Kidney epithelial cell (primary cell): ENCODE measurements at regions not wholly inside any gene's neighbourhood (a gene's known extent, or its start where the extent isn't known, plus 50 kb on each side); places are given as distances from the start of the nearest gene placed in this dataset.

Experiments used
- DNase-seq: peaks from one replicate; pipeline ENCODE4 v3.0.0-alpha.2; 2010; ENCODE audit warnings: low read depth
- H3K27me3 ChIP-seq: 2 replicates; pipeline ENCODE4 v1.6.0; 2011; ENCODE audit warnings: low read length; ENCODE audit not compliant: control insufficient read depth, insufficient read depth
- H3K36me3 ChIP-seq: 2 replicates; pipeline ENCODE4 v1.5.1; 2011; ENCODE audit warnings: low read length; ENCODE audit not compliant: control insufficient read depth, insufficient read depth
- H3K4me3 ChIP-seq: 2 replicates; pipeline ENCODE4 v1.5.1; 2011; ENCODE audit warnings: low read depth, mild to moderate bottlenecking, control low read depth, low read length
- TF ChIP-seq, protein P1 (sequence below): IDR thresholded peaks from 2 replicates; pipeline ENCODE4 v1.5.1; 2011; ENCODE audit warnings: mild to moderate bottlenecking, moderate library complexity, low read length, control low read depth, inconsistent platforms; ENCODE audit not compliant: insufficient read depth, poor library complexity, severe bottlenecking

DNA sequence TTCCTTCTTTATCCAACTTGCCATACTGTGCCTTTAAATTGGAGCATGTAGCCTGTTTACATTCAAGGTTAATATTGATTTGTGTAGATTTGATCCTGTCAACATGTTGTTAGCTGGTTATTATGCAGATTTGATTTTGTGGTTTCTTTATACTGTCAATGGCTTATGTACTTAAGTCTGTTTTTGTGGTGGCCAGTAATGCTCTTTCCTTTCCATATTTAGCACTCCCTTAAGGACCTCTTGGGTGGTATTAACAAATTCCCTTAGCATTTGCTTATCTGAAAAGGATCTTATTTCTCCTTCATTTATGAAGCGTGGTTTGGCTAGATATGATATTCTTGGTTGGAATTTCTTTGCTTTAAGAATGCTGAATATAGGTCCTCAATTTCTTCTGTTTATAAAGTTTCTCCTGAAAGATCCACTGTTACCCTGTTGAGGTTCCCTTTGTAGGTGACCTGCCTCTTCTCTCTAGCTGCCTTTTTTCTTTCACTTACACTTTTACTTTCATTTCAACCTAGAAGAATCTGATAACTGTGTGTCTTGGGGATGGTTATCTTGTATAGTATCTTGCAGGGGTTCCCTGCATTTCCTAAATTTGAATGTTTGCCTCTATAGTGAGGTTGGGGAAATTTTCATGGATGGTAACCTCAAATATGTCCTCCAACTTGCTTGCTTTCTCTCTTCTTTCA is 86.9 kb upstream of the NEGR1 start:
- Histone ChIP-seq H3K27me3 (no peaks in the 10 kb centered on the region), H3K36me3 (no peaks in the 10 kb centered on the region), H3K4me3 (no peak overlapping the region)
- DNase-seq: no peak
- TF ChIP-seq, protein P1, sequence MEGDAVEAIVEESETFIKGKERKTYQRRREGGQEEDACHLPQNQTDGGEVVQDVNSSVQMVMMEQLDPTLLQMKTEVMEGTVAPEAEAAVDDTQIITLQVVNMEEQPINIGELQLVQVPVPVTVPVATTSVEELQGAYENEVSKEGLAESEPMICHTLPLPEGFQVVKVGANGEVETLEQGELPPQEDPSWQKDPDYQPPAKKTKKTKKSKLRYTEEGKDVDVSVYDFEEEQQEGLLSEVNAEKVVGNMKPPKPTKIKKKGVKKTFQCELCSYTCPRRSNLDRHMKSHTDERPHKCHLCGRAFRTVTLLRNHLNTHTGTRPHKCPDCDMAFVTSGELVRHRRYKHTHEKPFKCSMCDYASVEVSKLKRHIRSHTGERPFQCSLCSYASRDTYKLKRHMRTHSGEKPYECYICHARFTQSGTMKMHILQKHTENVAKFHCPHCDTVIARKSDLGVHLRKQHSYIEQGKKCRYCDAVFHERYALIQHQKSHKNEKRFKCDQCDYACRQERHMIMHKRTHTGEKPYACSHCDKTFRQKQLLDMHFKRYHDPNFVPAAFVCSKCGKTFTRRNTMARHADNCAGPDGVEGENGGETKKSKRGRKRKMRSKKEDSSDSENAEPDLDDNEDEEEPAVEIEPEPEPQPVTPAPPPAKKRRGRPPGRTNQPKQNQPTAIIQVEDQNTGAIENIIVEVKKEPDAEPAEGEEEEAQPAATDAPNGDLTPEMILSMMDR: no peak

DNA sequence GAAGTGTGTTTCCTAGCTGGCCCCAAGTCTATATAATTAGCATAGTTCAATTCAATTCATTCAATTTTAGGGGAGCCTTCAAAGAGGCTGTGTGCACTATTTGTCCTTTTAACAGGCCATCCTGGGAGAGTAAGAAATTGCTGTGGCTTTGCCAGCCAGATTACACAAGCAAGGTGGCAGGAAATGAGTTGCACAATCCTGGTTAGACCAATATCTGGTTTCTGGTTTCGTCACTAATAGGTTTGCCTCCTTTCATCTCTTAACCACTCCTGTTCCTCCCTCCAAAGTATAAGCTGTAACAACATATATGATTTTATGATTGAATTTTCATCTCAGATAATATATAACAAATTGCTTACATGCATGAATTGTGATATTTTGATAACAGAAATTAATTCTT is 84.1 kb upstream of the NEGR1 start:
- Histone ChIP-seq H3K27me3 (no peaks in the 10 kb centered on the region), H3K4me3 (no peak overlapping the region), H3K36me3 (no peaks in the 10 kb centered on the region)
- TF ChIP-seq, protein P1: no peak
- peak; percentile 48 for DNase-seq

DNA sequence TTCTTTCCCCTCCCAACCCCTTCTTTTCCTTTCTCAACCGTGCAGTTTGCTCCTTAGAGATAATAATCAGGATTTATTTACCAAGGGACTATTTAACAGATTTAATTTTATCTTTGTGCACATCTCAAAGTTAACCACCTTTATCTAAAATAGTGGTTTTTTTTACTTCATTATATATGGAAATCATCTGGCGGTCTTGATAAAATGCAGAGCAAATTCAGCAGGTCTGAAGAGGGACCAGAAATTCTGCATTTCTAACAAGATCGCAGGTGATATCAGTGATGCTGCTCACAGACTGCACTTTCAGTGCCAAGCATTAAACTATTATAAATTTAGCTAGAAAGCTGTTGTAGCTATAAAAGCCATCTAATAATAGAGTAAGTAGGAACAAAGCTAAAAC is 83.4 kb upstream of the NEGR1 start:
- H3K27me3 ChIP-seq: no peaks in the 10 kb centered on the region
- TF ChIP-seq, protein P1: no peak

DNA sequence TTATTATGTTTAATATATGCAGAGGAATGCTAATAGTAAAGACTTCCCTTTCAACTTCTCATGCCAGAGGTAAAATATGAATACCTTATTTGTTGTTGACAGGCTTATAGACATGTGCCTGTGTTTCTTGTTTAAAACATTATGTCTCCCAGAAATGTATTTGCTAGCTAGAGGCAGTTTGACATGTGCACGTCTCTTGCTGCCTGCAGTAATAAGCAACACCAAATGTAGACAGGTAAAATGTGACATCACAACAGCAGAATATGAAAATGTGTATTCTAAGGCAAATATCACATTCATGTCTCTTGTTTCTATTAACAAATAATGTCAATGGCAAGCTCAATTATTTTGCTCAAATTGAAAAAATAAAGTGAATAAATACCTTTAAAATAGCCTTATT is 80.2 kb upstream of the NEGR1 start:
- H3K4me3 ChIP-seq: no peak overlapping the region
- TF ChIP-seq, protein P1: no peak
- H3K36me3 ChIP-seq: no peaks in the 10 kb centered on the region
- H3K27me3 ChIP-seq: no peaks in the 10 kb centered on the region
- no peak for DNase-seq

More for the DNA sequence above, 83.4 kb upstream of the NEGR1 start:
- DNase-seq: no peak
- Histone ChIP-seq H3K36me3 (no peaks in the 10 kb centered on the region), H3K4me3 (no peak overlapping the region)

DNA sequence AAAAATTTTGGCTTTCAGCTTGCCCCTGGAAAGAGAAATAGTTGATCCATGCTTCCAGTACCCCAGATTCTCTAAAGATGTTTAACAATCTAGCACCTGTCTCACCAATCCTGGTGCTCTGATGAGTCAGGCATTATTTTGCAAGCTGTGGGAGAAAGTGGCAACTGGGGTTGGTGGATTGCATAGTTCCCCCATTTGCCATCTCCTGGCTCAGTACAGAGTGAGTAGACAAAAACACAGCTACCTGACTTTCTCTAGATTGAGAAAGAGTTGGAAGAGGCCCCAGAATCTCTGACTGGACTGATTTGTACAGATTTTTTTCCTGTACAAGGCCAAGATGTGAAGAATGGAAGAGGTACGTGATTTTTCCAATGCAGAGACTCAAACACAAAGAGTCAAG is 75.1 kb upstream of the NEGR1 start:
- DNase-seq: no peak
- TF ChIP-seq, protein P1: no peak
- Histone ChIP-seq H3K36me3 (no peaks in the 10 kb centered on the region), H3K27me3 (no peaks in the 10 kb centered on the region), H3K4me3 (no peak overlapping the region)

DNA sequence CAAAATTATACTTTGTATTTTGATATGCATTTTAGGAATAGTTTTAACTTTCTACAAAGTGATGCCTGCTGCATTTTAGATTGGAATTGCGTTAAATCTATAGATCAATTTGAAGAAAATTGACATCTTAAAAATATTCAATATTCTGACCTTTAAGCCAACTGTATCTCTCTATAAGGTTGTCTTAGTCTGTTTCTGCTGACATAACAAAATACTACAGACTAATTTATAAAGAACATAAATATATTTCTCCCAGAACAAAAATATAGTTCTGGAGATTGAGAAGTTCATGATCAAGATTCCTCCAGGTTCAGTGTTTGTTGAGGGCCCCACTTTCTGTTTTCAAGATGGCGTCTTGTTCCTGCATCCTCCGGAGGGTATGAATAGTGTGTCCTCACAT is 73.6 kb upstream of the NEGR1 start:
- Histone ChIP-seq H3K4me3 (no peak overlapping the region), H3K27me3 (no peaks in the 10 kb centered on the region), H3K36me3 (no peaks in the 10 kb centered on the region)
- DNase-seq: no peak
- TF ChIP-seq, protein P1: no peak
